HepG2 (cell line): ENCODE measurements at regions not wholly inside any gene's neighbourhood (a gene's known extent, or its start where the extent isn't known, plus 50 kb on each side); places are given as distances from the start of the nearest gene placed in this dataset.
A peak's percentile ranks its signal among the peaks of the same experiment; 100 is the strongest.

Source experiments
- ATAC-seq: fragments of 200-7000 bp; cut with Tn5 transposase; 3 replicates; pipeline ENCODE4 v1.9.1; 2020; ENCODE audit warnings: mild to moderate bottlenecking, moderate library complexity
- BruUV-seq: library from RNA; stranded (reverse); fragments of 400-500 nt; replicated peaks from 2 replicates; lab custom pipeline; 2021; lab: Mats Ljungman, UMichigan
- CTCF ChIA-PET: fragments of 300-600 bp; formaldehyde crosslinking; extraction: SDS; loops from one replicate; lab custom pipeline; 2021; ENCODE audit warnings: low total read pairs, inconsistent platforms, low intra/inter-chr PET ratio; lab: Yijun Ruan, JAX
- POLR2A ChIA-PET: fragments of 350-600 bp; sonication (Branson Sonifier 250); formaldehyde crosslinking; loops from one replicate; lab custom pipeline; 2020; ENCODE audit warnings: antibody characterized with exemption, inconsistent platforms; lab: Yijun Ruan, JAX
- DNase-seq: peaks from one replicate; pipeline ENCODE4 v3.0.0-alpha.2; 2015; ENCODE audit warnings: low spot score
- FAIRE-seq: peaks from 3 replicates; lab custom pipeline; 2011; peaks lifted over from hg19 to GRCh38; lab: Jason Lieb, UNC
- H2AFZ ChIP-seq: one replicate; pipeline ENCODE4 v1.6.1; 2011; ENCODE audit warnings: low read length, inconsistent platforms
- H3K27ac ChIP-seq: fragments of 300-600 bp; 3 replicates; pipeline ENCODE4 v1.8.0; 2011; ENCODE audit warnings: mixed run types, mild to moderate bottlenecking, mixed read lengths, low read length, inconsistent platforms; ENCODE audit not compliant: insufficient read depth; ENCODE audit errors: extremely low read length
- H3K27me3 ChIP-seq, 2 experiments: fragments of 200-600 bp in 1 of 2; 2 replicates in 1 of 2; 3 replicates in 1 of 2; pipeline versions ENCODE4 v1.6.0 to v1.8.0; 2011; ENCODE audit warnings: low read length in 2 of 2, mild to moderate bottlenecking in 2 of 2, moderate library complexity in 2 of 2, inconsistent platforms in 1 of 2; ENCODE audit not compliant: insufficient read depth in 2 of 2, control insufficient read depth in 1 of 2
- H3K36me3 ChIP-seq, 2 experiments: fragments of 200-600 bp in 1 of 2; replicated peaks in 1 of 2; 2 replicates in 1 of 2; 3 replicates in 1 of 2; pipeline versions ENCODE4 v1.5.1 to v1.8.0; 2011; ENCODE audit warnings: low read length in 2 of 2, inconsistent platforms in 1 of 2; ENCODE audit not compliant: insufficient read depth in 2 of 2, control insufficient read depth in 1 of 2
- H3K4me1 ChIP-seq: 2 replicates; pipeline ENCODE4 v1.5.1; 2012; ENCODE audit warnings: low read length, inconsistent platforms; ENCODE audit not compliant: insufficient read depth
- H3K4me2 ChIP-seq: 2 replicates; pipeline ENCODE4 v1.6.0; 2011; ENCODE audit warnings: low read depth, low read length, inconsistent platforms
- H3K4me3 ChIP-seq, 3 experiments: fragments of 200-600 bp in 1 of 3; sonication (generic), shearing (Covaris generic) in 1 of 3; replicated peaks in 1 of 3; 2 replicates each; pipeline ENCODE4 v1.5.1; 2011 to 2016; ENCODE audit warnings: low read length in 3 of 3, inconsistent platforms in 2 of 3, low read depth in 2 of 3, mild to moderate bottlenecking in 2 of 3, control low read depth in 1 of 3, mixed read lengths in 1 of 3; ENCODE audit not compliant: insufficient read depth in 1 of 3
- H3K79me2 ChIP-seq: one replicate; pipeline ENCODE4 v1.6.1; 2011; ENCODE audit warnings: low read length, inconsistent platforms; ENCODE audit not compliant: insufficient read depth
- H3K9ac ChIP-seq: 2 replicates; pipeline ENCODE4 v1.6.0; 2011; ENCODE audit warnings: mild to moderate bottlenecking, low read depth, low read length, inconsistent platforms; ENCODE audit not compliant: insufficient read depth
- H3K9me3 ChIP-seq: 2 replicates; pipeline ENCODE4 v1.5.1; 2012; ENCODE audit warnings: mild to moderate bottlenecking, low read length
- H4K20me1 ChIP-seq: 2 replicates; pipeline ENCODE4 v1.6.0; 2011; ENCODE audit warnings: inconsistent platforms, mild to moderate bottlenecking, low read length, moderate library complexity; ENCODE audit not compliant: insufficient read depth
- AKAP8 ChIP-seq: sonication (generic); formaldehyde crosslinking; IDR thresholded peaks from 2 replicates; pipeline ENCODE4 v1.5.1; 2020; ENCODE audit warnings: mild to moderate bottlenecking, missing genetic modification reagents
- FOXO4 ChIP-seq: sonication (generic); formaldehyde crosslinking; conservative IDR thresholded peaks from 2 replicates; pipeline ENCODE4 v1.8.1; 2023; ENCODE audit warnings: missing genetic modification reagents
- GMEB2 ChIP-seq: IDR thresholded peaks from 2 replicates; pipeline ENCODE4 v1.6.1; 2016; ENCODE audit warnings: missing biosample characterization, missing genetic modification reagents, low read depth
- HIC2 ChIP-seq: sonication (generic); formaldehyde crosslinking; IDR thresholded peaks from 2 replicates; pipeline ENCODE4 v1.9.0; 2022; ENCODE audit warnings: low read depth, missing genetic modification reagents
- KDM3A ChIP-seq: IDR thresholded peaks from 2 replicates; pipeline ENCODE4 v1.6.1; 2018; ENCODE audit warnings: low read depth, missing compliant biosample characterization
- NKX3-1 ChIP-seq: sonication (generic); formaldehyde crosslinking; IDR thresholded peaks from 2 replicates; pipeline ENCODE4 v1.5.0; 2020; ENCODE audit warnings: missing genetic modification reagents
- POLR2AphosphoS2 ChIP-seq: IDR thresholded peaks from 2 replicates; pipeline ENCODE4 v1.6.1; 2011; ENCODE audit warnings: low read depth, low read length, improper control_type of control experiment
- SMC3 ChIP-seq: IDR thresholded peaks from 2 replicates; pipeline ENCODE4 v1.6.1; 2011; ENCODE audit warnings: low read length, improper control_type of control experiment
- TP53 ChIP-seq: sonication (generic); formaldehyde crosslinking; conservative IDR thresholded peaks from 2 replicates; pipeline ENCODE4 v1.4.0; 2020; ENCODE audit warnings: missing genetic modification reagents
- ZMYM2 ChIP-seq: sonication (generic); formaldehyde crosslinking; IDR thresholded peaks from 2 replicates; pipeline ENCODE4 v1.8.0; 2022; ENCODE audit warnings: mild to moderate bottlenecking, missing genetic modification reagents
- ZNF234 ChIP-seq: sonication (generic); formaldehyde crosslinking; conservative IDR thresholded peaks from 2 replicates; pipeline ENCODE4 v1.5.1; 2020; ENCODE audit warnings: mild to moderate bottlenecking, missing genetic modification reagents
- ZNF451 ChIP-seq: sonication (generic); formaldehyde crosslinking; IDR thresholded peaks from 2 replicates; pipeline ENCODE4 v1.5.0; 2020; ENCODE audit warnings: mild to moderate bottlenecking, missing genetic modification reagents
- ZNF598 ChIP-seq: sonication (generic); formaldehyde crosslinking; IDR thresholded peaks from 2 replicates; pipeline ENCODE4 v1.5.1; 2020; ENCODE audit warnings: mild to moderate bottlenecking, missing genetic modification reagents, borderline replicate concordance
- ZNF644 ChIP-seq: IDR thresholded peaks from 2 replicates; pipeline ENCODE4 v1.6.1; 2016; ENCODE audit warnings: low read depth
- ZNF788 ChIP-seq: sonication (generic); formaldehyde crosslinking; IDR thresholded peaks from 2 replicates; pipeline ENCODE4 v1.5.0; 2020; ENCODE audit warnings: mild to moderate bottlenecking, missing genetic modification reagents, borderline replicate concordance
- WGBS: methylation state at CpG from one replicate; pipeline ENCODE4 v1.1.6; 2017; ENCODE audit warnings: low lambda C conversion rate; 5-methylcytosine and 5-hydroxymethylcytosine counted together
- in situ Hi-C: cut with HindIII; loops from 2 replicates; pipeline ENCODE4 v1.10.0; 2017; ENCODE audit warnings: low pct_unique_long_range_greater_than_20kb; ENCODE audit not compliant: extremely low pct_ligation_motif_present
- intact Hi-C: fragments of 100-400 bp; cut with micrococcal nuclease; formaldehyde crosslinking; loops from one replicate; pipeline ENCODE4 v1.10.0; 2022; ENCODE audit not compliant: unreplicated experiment
- TF ChIP-seq, protein P1 (sequence below): sonication (generic); formaldehyde crosslinking; IDR thresholded peaks from 2 replicates; pipeline ENCODE4 v1.4.0; 2020; ENCODE audit warnings: missing genetic modification reagents
- TF ChIP-seq, protein P2 (sequence below): sonication (generic); formaldehyde crosslinking; IDR thresholded peaks from 2 replicates; pipeline ENCODE4 v1.8.1; 2022; ENCODE audit warnings: low read depth, mild to moderate bottlenecking, missing genetic modification reagents

- Histone ChIP-seq H3K4me1 (peaks cover 60% of the 10 kb centered on the region), H3K9me3 (peaks cover 11% of the 10 kb centered on the region; the same call in 1 of the 2 replicates), H4K20me1 (no peaks in the 10 kb centered on the region), H3K9ac (no peak overlapping the region), H3K79me2 (no peaks in the 10 kb centered on the region), H3K4me2 (no peak overlapping the region), H3K36me3 (no peaks in the 10 kb centered on the region), H2AFZ (no peak overlapping the region), H3K4me3 (no peak overlapping the region), H3K27ac (peak overlapping the region; percentile 22), H3K27me3 (no peaks in the 10 kb centered on the region; a peak in 1 of 5 replicates)
- intact Hi-C loops, result no loop called here
- WGBS, result over 99% methylated on average over 4 of the region's 4 CpGs
- in situ Hi-C loops, result no loop called here
- TF ChIP-seq NKX3-1 (CRISPR knock-in tag), result no peak
- TF ChIP-seq ZMYM2 (CRISPR knock-in tag), result no peak
- TF ChIP-seq KDM3A (CRISPR knock-in tag), result no peak
- TF ChIP-seq, protein P1, sequence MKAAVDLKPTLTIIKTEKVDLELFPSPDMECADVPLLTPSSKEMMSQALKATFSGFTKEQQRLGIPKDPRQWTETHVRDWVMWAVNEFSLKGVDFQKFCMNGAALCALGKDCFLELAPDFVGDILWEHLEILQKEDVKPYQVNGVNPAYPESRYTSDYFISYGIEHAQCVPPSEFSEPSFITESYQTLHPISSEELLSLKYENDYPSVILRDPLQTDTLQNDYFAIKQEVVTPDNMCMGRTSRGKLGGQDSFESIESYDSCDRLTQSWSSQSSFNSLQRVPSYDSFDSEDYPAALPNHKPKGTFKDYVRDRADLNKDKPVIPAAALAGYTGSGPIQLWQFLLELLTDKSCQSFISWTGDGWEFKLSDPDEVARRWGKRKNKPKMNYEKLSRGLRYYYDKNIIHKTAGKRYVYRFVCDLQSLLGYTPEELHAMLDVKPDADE (CRISPR knock-in tag), result no peak
- TF ChIP-seq ZNF644 (CRISPR knock-in tag), result no peak
- no peak for TF ChIP-seq ZNF788 (CRISPR knock-in tag)
- no peak for TF ChIP-seq FOXO4
- TF ChIP-seq, protein P2, sequence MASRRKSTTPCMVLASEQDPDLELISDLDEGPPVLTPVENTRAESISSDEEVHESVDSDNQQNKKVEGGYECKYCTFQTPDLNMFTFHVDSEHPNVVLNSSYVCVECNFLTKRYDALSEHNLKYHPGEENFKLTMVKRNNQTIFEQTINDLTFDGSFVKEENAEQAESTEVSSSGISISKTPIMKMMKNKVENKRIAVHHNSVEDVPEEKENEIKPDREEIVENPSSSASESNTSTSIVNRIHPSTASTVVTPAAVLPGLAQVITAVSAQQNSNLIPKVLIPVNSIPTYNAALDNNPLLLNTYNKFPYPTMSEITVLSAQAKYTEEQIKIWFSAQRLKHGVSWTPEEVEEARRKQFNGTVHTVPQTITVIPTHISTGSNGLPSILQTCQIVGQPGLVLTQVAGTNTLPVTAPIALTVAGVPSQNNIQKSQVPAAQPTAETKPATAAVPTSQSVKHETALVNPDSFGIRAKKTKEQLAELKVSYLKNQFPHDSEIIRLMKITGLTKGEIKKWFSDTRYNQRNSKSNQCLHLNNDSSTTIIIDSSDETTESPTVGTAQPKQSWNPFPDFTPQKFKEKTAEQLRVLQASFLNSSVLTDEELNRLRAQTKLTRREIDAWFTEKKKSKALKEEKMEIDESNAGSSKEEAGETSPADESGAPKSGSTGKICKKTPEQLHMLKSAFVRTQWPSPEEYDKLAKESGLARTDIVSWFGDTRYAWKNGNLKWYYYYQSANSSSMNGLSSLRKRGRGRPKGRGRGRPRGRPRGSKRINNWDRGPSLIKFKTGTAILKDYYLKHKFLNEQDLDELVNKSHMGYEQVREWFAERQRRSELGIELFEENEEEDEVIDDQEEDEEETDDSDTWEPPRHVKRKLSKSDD, result no peak
- no peak for TF ChIP-seq SMC3
- TF ChIP-seq GMEB2, result no peak
- TF ChIP-seq ZNF598 (CRISPR knock-in tag), result no peak
- TF ChIP-seq TP53 (CRISPR knock-in tag), result no peak
- TF ChIP-seq ZNF234, result no peak
- TF ChIP-seq HIC2 (CRISPR knock-in tag), result no peak
- no peak for TF ChIP-seq POLR2AphosphoS2
- TF ChIP-seq AKAP8 (CRISPR knock-in tag), result no peak
- no peak for TF ChIP-seq ZNF451 (CRISPR knock-in tag)
- BruUV-seq, result no TSS peak
- ChIA-PET CTCF (no interaction called here), POLR2A (no interaction called here)
- DNase-seq, result no peak
- peak; percentile 4 for FAIRE-seq
- ATAC-seq, result no peak
Observed at GRCh38 chr14:54085841-54086240, 129.2 kb upstream of the BMP4 start.
